ENCODE measurements at regions not wholly inside any gene's neighbourhood (a gene's known extent, or its start where the extent isn't known, plus 50 kb on each side); places are given as distances from the start of the nearest gene placed in this dataset.

DNA sequence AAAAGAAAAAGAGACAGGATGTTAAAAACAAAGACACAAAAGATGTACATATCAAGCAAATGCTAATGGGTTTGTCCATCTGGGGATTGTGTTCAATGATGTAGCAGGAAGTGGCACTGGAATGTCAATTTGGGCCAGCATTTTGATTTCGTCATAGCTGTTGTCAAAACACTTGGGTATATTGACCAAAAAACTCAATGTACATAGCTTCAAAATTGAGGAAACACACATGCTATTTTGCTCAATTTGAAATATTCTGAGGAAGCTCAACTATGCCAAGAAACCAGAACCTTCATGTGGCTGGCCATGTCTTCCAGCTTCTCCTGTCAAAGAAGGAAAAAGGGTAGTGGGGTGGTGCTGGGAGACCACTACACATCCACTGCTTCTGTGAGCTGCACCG, 212.7 kb upstream of the GHITM start:
- no peak for ATAC-seq
- Histone ChIP-seq H3K36me3 (no peaks in the 10 kb centered on the region), H3K4me3 (no peak overlapping the region), H3K27me3 (peaks cover 15% of the 10 kb centered on the region), H3K4me1 (no peaks in the 10 kb centered on the region), H3K27ac (no peak overlapping the region), H3K9me3 (no peaks in the 10 kb centered on the region)
- 58 to 100% methylated on average over 1 of the region's 2 CpGs for WGBS, 2 donors (ENCODE audit: low coverage in 1 of 2)
- TF ChIP-seq, protein P1, sequence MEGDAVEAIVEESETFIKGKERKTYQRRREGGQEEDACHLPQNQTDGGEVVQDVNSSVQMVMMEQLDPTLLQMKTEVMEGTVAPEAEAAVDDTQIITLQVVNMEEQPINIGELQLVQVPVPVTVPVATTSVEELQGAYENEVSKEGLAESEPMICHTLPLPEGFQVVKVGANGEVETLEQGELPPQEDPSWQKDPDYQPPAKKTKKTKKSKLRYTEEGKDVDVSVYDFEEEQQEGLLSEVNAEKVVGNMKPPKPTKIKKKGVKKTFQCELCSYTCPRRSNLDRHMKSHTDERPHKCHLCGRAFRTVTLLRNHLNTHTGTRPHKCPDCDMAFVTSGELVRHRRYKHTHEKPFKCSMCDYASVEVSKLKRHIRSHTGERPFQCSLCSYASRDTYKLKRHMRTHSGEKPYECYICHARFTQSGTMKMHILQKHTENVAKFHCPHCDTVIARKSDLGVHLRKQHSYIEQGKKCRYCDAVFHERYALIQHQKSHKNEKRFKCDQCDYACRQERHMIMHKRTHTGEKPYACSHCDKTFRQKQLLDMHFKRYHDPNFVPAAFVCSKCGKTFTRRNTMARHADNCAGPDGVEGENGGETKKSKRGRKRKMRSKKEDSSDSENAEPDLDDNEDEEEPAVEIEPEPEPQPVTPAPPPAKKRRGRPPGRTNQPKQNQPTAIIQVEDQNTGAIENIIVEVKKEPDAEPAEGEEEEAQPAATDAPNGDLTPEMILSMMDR (IDR thresholded peaks at IDR 0.05) = no peak
- TF ChIP-seq POLR2AphosphoS5 (IDR thresholded peaks at IDR 0.05) = no peak
- no peak for TF ChIP-seq POLR2A (IDR thresholded peaks at IDR 0.05)
- TF ChIP-seq EP300 (IDR thresholded peaks at IDR 0.05) = no peak

DNA sequence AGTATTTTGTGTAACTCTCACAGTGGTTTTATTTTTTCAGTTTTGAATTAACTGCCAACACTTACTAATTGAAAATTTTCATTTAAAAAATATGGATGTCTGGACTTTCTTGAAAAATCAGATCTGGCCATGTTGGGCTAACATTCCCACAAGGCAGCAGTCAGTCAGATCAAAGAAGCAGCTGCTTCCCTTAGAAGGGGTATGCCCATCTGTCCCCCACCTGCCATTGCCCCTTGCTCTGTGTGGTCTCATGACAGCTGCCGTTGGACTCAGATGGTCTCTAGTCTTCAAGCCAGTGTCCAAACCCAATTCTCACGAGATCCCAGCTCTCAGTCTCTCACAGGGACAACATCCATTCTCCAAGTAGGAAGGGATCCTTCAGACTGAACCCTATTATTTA, 212.1 kb upstream of the GHITM start:
- H3K9me3 ChIP-seq = no peaks in the 10 kb centered on the region
- H3K36me3 ChIP-seq = no peaks in the 10 kb centered on the region
- no peaks in the 10 kb centered on the region for H3K4me1 ChIP-seq
- H3K27ac ChIP-seq = no peak overlapping the region
- no peak for TF ChIP-seq EP300 (IDR thresholded peaks at IDR 0.05)
- TF ChIP-seq POLR2AphosphoS5 (IDR thresholded peaks at IDR 0.05) = no peak
- TF ChIP-seq, protein P1 (IDR thresholded peaks at IDR 0.05) = no peak
- no peak for TF ChIP-seq POLR2A (IDR thresholded peaks at IDR 0.05)
- ATAC-seq = no peak
- peaks cover 15% of the 10 kb centered on the region for H3K27me3 ChIP-seq
- WGBS, 2 donors (ENCODE audit: low coverage in 1 of 2) = 80% methylated on average over 1 of the region's 2 CpGs; no CpG with 5 or more reads in 1 of the 2 donors
- H3K4me3 ChIP-seq = no peak overlapping the region

- H3K9me3 ChIP-seq = no peaks in the 10 kb centered on the region
- no peak for ATAC-seq
- no peaks in the 10 kb centered on the region for H3K36me3 ChIP-seq
- H3K27ac ChIP-seq = no peak overlapping the region
- no peaks in the 10 kb centered on the region for H3K4me1 ChIP-seq
- peaks cover 10% of the 10 kb centered on the region for H3K27me3 ChIP-seq
- TF ChIP-seq POLR2AphosphoS5 (IDR thresholded peaks at IDR 0.05) (no peak), POLR2A (IDR thresholded peaks at IDR 0.05) (no peak), EP300 (IDR thresholded peaks at IDR 0.05) (no peak)
- TF ChIP-seq, protein P1 (IDR thresholded peaks at IDR 0.05) = no peak
- WGBS, 2 donors (ENCODE audit: low coverage in 1 of 2) = 17 to 44% methylated on average over 1 to 3 of the region's 3 CpGs
- no peak overlapping the region for H3K4me3 ChIP-seq
Observed at GRCh38 chr10:83929399-83929798, 209.9 kb upstream of the GHITM start.

DNA sequence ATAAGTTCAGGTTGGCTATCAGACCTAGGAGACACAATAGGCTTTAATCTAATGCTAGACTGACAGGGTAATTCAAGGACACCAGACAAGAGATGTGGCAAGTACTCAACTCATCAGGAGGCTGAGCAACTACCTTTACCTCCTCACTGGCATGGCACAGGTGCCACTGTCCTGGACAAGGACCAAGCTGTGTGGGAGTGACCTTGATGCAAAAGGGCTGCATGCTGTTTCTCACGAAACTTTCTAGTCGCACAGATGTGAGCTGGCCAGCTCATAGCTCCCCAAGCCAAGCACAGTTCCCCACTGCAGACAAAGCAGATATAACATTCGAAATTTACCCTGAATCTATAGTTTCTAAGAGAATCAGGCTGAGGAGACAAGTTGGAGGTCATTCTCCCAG, 207.6 kb upstream of the GHITM start:
- WGBS, 2 donors (ENCODE audit: low coverage in 1 of 2) = 40 to 63% methylated on average over 1 to 3 of the region's 3 CpGs
- H3K4me1 ChIP-seq = no peaks in the 10 kb centered on the region
- H3K27ac ChIP-seq = no peak overlapping the region
- TF ChIP-seq, protein P1 (IDR thresholded peaks at IDR 0.05) = no peak
- TF ChIP-seq POLR2A (IDR thresholded peaks at IDR 0.05) = no peak
- no peak for TF ChIP-seq POLR2AphosphoS5 (IDR thresholded peaks at IDR 0.05)
- no peak for TF ChIP-seq EP300 (IDR thresholded peaks at IDR 0.05)
- H3K4me3 ChIP-seq = no peak overlapping the region
- no peaks in the 10 kb centered on the region for H3K27me3 ChIP-seq
- H3K36me3 ChIP-seq = no peaks in the 10 kb centered on the region
- H3K9me3 ChIP-seq = no peaks in the 10 kb centered on the region
- ATAC-seq = no peak

- ATAC-seq = no peak
- Histone ChIP-seq H3K36me3 (no peaks in the 10 kb centered on the region), H3K4me1 (no peaks in the 10 kb centered on the region), H3K27me3 (no peaks in the 10 kb centered on the region), H3K9me3 (no peaks in the 10 kb centered on the region), H3K4me3 (no peak overlapping the region), H3K27ac (no peak overlapping the region)
- WGBS, 2 donors (ENCODE audit: low coverage in 1 of 2) = 86 to 100% methylated on average over 1 to 2 of the region's 2 CpGs
- TF ChIP-seq, protein P1 (IDR thresholded peaks at IDR 0.05) = no peak
- TF ChIP-seq POLR2AphosphoS5 (IDR thresholded peaks at IDR 0.05) (no peak), EP300 (IDR thresholded peaks at IDR 0.05) (no peak), POLR2A (IDR thresholded peaks at IDR 0.05) (no peak)
Observed at GRCh38 chr10:83932245-83932644, 207.1 kb upstream of the GHITM start.
